HG03064 (cell line): ENCODE measurements at regions not wholly inside any gene's neighbourhood (a gene's known extent, or its start where the extent isn't known, plus 50 kb on each side); places are given as distances from the start of the nearest gene placed in this dataset.

Source experiments
- ATAC-seq: cut with Tn5 transposase; IDR thresholded peaks from one replicate; pipeline ENCODE4 v1.9.1; 2021; ENCODE audit warnings: low read depth; ENCODE audit not compliant: unreplicated experiment

DNA sequence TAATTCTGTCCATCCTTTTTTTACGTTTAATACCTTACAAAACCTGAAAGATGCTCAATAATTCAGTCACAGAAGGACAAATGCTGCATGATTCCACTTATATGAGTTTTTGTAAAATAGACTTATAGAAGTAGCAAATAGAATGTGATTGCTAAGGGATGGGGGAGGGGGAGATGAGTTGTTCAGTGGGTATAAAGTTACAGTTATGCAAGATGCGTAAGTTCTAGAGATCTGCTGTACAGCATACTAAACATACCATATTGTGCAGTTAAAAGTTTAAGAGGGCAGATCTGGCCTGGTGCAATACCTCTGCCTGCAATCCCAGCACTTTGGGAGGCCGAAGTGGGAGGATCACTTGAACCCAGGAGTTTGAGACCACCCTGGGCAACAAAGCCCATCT is 78.8 kb downstream of the TET3 start:
- no peak for ATAC-seq

DNA sequence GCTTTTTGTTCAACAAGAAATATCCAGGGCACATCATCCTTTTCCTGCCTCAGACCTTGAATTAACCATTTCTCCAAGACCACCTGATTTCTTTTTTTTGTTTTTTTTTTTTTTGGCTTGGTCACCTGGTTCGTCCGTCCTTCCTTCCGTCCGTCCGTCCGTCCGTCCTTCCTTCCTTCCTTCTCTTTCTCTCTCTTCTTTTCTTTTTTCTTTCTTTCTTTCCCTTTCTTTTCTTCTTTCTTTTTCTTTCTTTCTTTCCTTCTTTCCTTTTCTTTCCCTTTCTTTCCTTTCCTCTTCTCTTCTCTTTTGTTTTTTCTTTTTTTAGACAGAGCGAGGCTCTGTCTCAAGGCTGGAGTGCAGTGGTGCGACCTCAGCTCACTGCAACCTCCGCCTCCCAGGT is 80.7 kb downstream of the TET3 start:
- ATAC-seq, result no peak

DNA sequence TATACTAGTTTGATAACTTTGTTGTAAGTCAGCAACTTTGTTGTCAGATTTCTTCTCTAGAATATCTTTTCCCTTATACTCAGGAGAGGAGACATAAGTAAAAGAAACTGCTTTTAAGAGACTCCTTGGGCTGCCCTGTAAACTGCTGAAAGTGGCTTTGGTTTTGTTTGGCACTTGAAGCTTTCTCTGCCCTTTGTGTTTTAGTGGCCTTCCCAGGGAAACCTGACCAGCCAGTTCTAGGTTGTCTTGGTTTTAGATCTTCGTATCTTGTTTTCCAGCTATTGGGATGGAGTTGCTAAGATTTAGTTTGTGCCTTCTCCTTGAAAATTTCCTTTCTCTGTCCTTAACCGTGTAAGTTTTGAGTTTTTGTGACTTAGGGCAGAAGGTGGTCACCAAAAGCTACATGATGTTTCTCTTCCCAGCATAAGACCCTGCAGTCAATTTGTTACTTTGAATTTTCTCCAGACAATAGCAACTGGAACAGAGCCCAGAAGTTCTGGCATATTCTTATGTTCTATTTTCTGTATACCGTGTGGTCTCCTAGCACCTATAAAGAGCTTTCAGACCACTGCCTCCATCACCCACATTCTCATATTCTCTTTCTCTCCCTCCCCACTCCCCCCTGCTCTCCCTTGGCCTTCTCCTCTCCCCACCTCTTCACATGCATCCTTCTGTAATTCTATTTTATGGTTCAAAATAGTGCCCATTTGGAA is 81.1 kb downstream of the BOLA3 start:
- ATAC-seq, result no peak

DNA sequence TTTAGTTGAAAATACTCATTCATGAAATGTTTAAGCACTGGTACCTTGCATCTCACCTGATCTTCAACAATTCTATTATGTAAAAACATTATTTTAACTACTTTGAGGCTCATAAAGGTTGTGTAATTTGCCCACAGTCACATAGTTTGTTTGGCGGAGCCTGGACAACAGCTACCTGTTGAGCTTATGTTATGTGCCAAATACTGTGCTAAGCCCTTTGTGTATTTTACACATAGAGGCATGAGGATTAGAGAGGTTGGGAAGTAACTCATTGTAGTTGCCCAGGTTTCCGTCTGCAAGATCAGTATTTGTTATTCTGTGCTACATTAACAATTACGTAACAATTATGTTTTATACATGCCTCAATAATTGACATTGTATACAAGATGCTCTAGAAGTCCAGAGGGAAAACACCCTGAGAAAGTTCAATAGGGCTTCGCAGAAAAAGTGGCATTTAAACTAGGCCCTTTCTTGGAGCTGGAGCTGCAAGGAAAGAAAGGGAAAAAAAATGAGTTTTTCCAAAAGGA is 80.4 kb downstream of the BOLA3 start:
- no peak for ATAC-seq

DNA sequence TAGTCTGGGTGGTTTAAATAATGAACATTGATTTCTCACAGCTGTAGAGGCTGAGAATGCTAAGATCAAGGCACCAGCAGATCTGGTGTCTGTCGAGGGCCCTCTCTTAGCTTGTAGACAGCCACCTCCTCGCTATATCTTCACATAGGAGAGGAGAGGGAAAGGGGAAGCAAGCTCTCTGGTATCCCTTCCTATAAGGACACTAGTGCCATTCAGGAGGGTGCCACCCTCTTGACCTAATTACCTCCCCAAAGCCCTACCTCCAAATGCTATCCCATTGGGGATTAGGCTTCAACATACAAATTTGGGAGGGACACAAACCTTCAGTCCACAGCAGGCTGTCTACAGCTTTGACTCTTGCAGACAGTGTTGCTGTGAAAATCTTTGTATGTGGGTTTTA is 76.7 kb downstream of the BOLA3 start:
- no peak for ATAC-seq

GRCh38 chr2:74071426-74071825 is 76.3 kb downstream of the BOLA3 start:
- no peak for ATAC-seq

DNA sequence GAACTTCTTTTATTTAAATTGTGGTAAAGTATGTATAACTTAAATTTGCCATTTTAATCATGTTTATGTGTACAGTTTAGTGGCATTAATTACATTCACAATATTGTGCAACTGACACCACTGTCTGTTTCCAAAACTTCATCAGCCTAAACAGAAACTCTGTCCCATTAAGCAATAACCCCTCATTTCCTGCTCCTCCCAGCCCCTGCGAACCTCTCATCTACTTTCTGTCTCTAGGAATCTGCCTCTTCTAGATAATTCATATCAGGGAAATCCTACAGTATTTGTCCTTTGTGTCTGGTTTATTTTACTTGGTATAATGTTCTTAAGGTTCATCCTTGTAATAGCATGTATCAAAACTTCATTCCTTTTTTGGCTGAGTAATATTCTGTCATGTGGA is 75.1 kb downstream of the BOLA3 start:
- no peak for ATAC-seq

GRCh38 chr2:74074487-74074886 is 73.2 kb downstream of the BOLA3 start:
- ATAC-seq, result no peak

DNA sequence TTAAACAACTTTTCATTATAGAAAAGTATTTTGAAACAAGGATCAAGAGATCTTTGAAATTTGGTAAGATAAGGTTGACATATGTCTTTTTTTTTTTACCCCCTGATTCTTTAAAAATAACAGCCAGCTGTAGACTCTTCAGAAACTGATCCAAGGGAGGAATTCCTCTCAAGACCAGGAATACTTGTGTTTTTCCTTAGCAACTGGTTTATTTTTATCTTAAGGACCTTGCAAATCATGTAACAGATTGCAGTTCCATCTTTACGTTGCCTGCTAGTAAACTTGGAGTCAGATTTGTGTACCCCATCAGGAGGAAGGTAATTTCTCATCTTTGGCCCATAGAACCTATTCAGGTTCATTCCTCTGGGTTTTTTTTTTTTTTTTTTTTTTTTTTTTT is 71.6 kb downstream of the BOLA3 start:
- no peak for ATAC-seq

- ATAC-seq, result no peak
These were observed 70.1 kb downstream of the BOLA3 start for GRCh38 chr2:74077636-74078035.

GRCh38 chr2:74078466-74078865 is 69.2 kb downstream of the BOLA3 start:
- ATAC-seq, result no peak

DNA sequence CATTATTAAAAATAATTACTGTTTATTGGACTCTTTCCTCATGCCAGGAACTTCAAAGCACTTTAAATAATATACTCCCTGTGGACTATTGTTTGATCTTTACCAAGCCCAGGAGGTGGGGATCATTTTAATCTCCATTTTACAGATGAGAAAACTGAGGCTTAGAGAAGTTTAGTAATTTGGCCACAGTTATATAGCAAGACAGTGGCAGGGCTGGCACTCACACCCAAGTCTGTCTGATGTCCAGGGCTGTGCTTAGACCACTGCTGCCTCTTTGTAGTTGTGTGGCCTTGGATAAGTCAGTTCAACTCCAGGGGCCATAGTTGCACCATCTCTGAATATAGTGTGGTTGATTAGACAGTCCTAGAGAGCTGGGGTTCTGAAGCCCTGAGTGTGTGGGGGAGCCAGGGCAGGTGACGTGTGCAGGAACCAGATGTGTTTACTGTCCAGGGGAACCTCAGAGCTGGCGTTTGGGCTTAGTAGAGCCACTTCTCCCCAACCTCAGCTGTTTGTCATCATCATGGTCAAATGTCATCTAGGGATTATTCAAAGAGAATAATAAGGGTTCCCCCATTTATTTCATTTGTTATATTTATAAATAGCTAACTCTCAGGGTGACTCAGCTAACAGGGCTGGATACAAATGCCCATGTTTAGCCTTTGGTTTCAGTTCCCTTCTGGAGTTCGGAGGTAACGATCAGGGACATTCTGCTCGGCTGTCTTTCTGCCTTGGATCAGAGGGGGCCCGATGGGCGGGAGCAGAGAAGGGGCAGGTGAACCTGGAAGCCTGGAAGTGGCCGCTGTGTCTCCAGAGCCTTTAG is 68.0 kb downstream of the BOLA3 start:
- ATAC-seq, result peak; percentile 58

DNA sequence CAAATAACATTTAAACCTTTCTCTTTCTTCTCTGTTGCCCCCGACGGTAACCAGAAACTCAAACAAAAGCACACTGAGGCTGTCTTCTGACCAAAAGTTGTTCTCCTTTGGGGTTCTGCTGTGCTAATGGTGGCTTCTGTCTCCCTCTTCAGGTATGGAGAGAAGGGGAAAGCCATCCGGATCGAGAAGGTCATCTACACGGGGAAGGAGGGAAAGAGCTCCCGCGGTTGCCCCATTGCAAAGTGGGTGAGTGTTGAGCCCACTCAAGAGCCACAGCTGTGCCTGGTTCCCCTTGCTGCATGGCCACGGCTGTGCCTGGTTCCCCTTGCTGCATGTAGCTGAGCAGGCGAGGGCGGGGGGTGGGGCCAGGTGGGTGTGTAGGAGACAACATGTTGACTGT is 67.4 kb downstream of the BOLA3 start:
- ATAC-seq, result no peak

DNA sequence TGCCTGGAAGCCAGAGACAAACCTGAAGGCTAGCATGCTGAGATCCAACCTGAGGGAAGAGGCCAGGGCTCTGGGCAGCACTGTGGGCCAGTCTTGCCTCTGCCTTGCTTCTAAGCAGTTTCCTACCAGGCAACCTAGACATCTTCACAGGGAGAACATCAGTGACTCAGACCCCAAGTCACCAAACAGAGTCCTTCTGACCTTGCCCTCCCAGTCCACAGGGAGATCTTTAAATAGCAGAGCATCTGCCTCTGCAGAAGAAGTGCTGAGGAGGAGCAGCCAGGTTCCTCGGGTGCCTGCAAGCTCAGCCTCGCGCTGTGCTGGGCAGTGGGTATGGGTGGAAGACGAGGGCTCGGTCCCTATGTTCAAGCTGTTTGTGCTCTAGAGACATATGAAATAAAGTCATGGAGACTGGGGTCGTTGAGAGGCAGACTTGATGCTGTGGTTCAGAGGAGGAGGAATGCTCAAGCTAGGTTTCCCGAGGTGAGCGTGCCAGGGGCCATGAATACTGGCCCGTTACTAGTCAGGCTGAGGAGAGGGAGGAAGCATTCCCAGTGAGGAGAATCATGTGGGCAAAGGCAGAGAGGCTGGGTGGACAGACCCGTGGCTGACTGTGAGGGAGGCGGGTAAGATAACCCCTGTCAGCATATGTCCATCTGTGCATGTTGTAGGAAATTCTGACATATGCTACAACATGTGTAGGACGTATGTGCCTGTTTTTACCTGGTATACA is 66.5 kb downstream of the BOLA3 start:
- ATAC-seq, result no peak

DNA sequence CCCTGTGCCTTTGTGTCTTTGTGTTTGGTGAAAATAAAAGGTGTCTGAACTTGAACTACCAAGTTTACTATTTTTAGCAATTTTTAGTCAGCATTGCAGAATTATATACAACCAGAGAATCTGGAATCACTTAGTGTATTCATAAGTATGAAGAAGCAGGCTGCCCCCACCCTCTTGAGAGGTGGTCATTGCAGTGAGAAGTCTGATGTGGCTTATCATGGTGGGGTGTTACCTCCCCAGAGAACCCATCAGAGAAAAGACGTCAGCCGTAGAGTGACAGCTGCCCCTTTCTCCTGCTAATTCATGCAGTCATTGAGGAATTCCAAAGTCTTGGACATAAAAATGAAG is 66.0 kb downstream of the BOLA3 start:
- ATAC-seq, result no peak

DNA sequence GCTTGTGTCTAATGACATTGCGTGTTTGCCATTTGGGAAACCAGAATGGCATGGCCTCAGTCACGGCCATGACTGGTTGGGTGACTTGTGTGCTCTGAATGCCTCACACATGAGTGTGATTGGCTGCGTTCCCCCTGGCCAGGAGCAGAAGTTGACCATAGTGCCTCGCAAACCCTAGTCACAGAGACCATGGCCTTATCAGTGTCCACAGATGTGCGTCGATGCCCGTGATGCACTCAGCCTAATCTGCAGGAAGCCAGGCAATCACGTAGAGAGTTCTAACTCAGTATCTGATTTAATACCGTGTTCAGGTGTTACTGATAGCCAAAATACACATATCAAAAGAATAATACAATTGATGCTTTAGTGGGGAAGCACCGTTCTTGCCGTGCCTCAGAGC is 64.0 kb downstream of the BOLA3 start:
- no peak for ATAC-seq
